GM12874 (cell line): ENCODE measurements at regions not wholly inside any gene's neighbourhood (a gene's known extent, or its start where the extent isn't known, plus 50 kb on each side); places are given as distances from the start of the nearest gene placed in this dataset.

Experiments used
- CTCF ChIP-seq: IDR thresholded peaks from 2 replicates; pipeline ENCODE4 v1.5.1; 2011; ENCODE audit warnings: low read depth, mild to moderate bottlenecking, control low read depth, low read length, moderate library complexity; ENCODE audit not compliant: insufficient read depth

GRCh38 chr2:182506606-182507005 is 79.8 kb upstream of the PDE1A start:
- no peak for TF ChIP-seq CTCF

- no peak for TF ChIP-seq CTCF
Measured at GRCh38 chr2:182509216-182509615, 82.4 kb upstream of the PDE1A start.

- no peak for TF ChIP-seq CTCF
Measured at GRCh38 chr2:182521453-182522404, 94.9 kb upstream of the PDE1A start.

- no peak for TF ChIP-seq CTCF
Measured at GRCh38 chr2:182522405-182522896, 95.6 kb upstream of the PDE1A start.

GRCh38 chr2:182522972-182523473 is 96.2 kb upstream of the PDE1A start:
- TF ChIP-seq CTCF: no peak

- no peak for TF ChIP-seq CTCF
Measured at GRCh38 chr2:182530636-182531035, 103.8 kb upstream of the PDE1A start.

GRCh38 chr2:182540252-182540651 is 113.4 kb upstream of the PDE1A start:
- TF ChIP-seq CTCF: no peak
